ENCODE measurements at regions not wholly inside any gene's neighbourhood (a gene's known extent, or its start where the extent isn't known, plus 50 kb on each side); places are given as distances from the start of the nearest gene placed in this dataset.
A peak's percentile ranks its signal among the peaks of the same experiment; 100 is the strongest.
"Not testable (repeated sequence)": the region's sequence is repeated elsewhere in the genome, so short reads cannot be mapped to it uniquely, and the experiment has no call there.

DNA sequence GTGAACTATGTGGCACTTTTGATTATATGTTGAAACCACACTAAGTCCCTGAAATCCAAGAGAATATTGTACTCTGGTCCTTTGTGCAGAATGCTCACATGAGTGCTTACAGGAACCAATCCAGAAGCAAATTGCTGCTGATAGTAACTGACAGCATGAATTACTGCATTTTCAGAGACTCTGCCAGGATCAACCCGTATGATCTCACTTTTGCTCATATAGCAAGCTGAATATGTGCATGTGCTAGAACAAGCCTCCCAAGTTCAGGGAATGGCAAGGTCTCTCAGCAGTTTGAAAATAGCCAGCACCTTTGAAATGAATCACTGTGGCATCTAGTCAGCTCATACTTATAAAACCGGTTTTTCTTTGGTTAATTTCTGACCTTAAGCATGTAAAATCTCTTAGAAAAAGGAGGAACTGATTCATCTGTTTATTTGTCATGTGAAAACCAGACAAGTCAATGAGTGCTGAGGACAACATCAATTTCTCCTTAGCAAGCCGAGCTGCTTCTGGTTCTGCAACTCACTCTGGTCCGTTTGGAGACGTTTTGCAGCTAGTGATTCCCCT is 215.7 kb upstream of the ELL2 start:
- H3K36me3 ChIP-seq: no peaks in the 10 kb centered on the region
- WGBS, 2 donors: 38 to 40% methylated on average over 5 of the region's 5 CpGs
- no peaks in the 10 kb centered on the region for H3K4me1 ChIP-seq
- no peak overlapping the region for H3K4me3 ChIP-seq
- ATAC-seq (ENCODE audit: low FRiP score in 2 of 2): peak; percentile 55 to 58
- no peaks in the 10 kb centered on the region for H3K27me3 ChIP-seq
- H3K9me3 ChIP-seq: no peaks in the 10 kb centered on the region
- no peak for DNase-seq
- H3K27ac ChIP-seq: peak overlapping the region in 1 of 4 donors; percentile 53
- TF ChIP-seq EP300 (IDR thresholded peaks at IDR 0.05) (no peak), CTCF (IDR thresholded peaks at IDR 0.05) (no peak), POLR2AphosphoS5 (IDR thresholded peaks at IDR 0.05) (no peak), POLR2A (IDR thresholded peaks at IDR 0.05) (peak in 1 of 4 donors; percentile 29)

- 54 to 56% methylated on average over 2 of the region's 2 CpGs for WGBS, 2 donors
- Histone ChIP-seq H3K27me3 (no peaks in the 10 kb centered on the region), H3K36me3 (no peaks in the 10 kb centered on the region), H3K4me1 (no peaks in the 10 kb centered on the region), H3K27ac (no peak overlapping the region), H3K4me3 (no peak overlapping the region), H3K9me3 (no peaks in the 10 kb centered on the region)
- TF ChIP-seq POLR2A (IDR thresholded peaks at IDR 0.05) (no peak), POLR2AphosphoS5 (IDR thresholded peaks at IDR 0.05) (no peak), EP300 (IDR thresholded peaks at IDR 0.05) (no peak), CTCF (IDR thresholded peaks at IDR 0.05) (no peak)
- no peak for ATAC-seq (ENCODE audit: low FRiP score in 2 of 2)
- no peak for DNase-seq
Measured at GRCh38 chr5:96176022-96176421, 214.4 kb upstream of the ELL2 start.

DNA sequence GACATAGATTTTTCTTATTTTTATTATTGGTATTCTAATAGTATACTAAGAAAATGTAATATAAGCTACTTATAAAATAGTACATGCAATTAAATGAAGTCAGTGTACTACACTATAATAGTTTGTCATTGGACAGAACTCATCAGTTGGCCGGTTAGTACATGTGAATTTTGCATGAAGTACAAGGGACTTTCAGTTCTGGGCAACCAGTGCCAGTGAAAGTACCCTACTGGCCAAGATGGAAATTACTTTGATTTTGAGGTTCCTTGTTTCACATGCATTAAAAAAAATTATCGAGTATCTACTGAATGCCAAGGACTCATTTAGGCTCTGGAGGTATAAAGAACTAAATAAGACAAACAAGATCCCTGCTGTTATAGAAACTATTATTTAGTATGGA is 213.4 kb upstream of the ELL2 start:
- H3K4me1 ChIP-seq: no peaks in the 10 kb centered on the region
- WGBS, 2 donors: 79 to 87% methylated on average over 2 of the region's 2 CpGs
- no peak for ATAC-seq (ENCODE audit: low FRiP score in 2 of 2)
- no peak overlapping the region for H3K4me3 ChIP-seq
- TF ChIP-seq CTCF (IDR thresholded peaks at IDR 0.05): peak in 1 of 6 experiments; percentile 31
- no peak for TF ChIP-seq POLR2AphosphoS5 (IDR thresholded peaks at IDR 0.05)
- H3K9me3 ChIP-seq: no peaks in the 10 kb centered on the region
- H3K27me3 ChIP-seq: no peaks in the 10 kb centered on the region
- no peaks in the 10 kb centered on the region for H3K36me3 ChIP-seq
- DNase-seq: no peak
- H3K27ac ChIP-seq: no peak overlapping the region

GRCh38 chr5:96173366-96173765 is 211.7 kb upstream of the ELL2 start:
- no peaks in the 10 kb centered on the region for H3K9me3 ChIP-seq
- no peak overlapping the region for H3K27ac ChIP-seq
- DNase-seq: no peak
- no peaks in the 10 kb centered on the region for H3K27me3 ChIP-seq
- TF ChIP-seq POLR2AphosphoS5 (IDR thresholded peaks at IDR 0.05): no peak
- TF ChIP-seq POLR2A (IDR thresholded peaks at IDR 0.05): no peak
- TF ChIP-seq CTCF (IDR thresholded peaks at IDR 0.05): no peak
- TF ChIP-seq EP300 (IDR thresholded peaks at IDR 0.05): no peak
- no peaks in the 10 kb centered on the region for H3K36me3 ChIP-seq
- 83 to 87% methylated on average over 1 of the region's 1 CpG for WGBS, 2 donors
- no peak for ATAC-seq (ENCODE audit: low FRiP score in 2 of 2)
- no peaks in the 10 kb centered on the region for H3K4me1 ChIP-seq
- H3K4me3 ChIP-seq: no peak overlapping the region

DNA sequence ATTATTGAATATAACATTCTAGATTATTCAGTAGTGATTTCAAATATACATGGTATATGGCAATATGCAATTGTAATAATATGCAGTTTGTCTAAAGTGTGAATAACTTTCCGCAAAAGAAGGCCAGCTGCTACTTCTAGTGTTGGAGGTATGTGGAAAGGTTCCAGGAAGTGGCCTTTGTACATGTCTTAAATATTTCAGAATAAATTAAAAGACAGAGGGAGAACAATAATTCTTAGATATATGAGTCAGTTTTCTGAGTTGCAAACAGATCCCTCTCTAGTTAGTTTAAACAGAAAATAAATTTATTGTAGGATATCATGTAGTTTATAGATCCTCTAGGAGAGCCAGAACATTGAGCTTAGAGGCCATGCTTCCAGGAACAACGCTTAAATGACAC is 210.8 kb upstream of the ELL2 start:
- H3K27me3 ChIP-seq: no peaks in the 10 kb centered on the region
- H3K4me3 ChIP-seq: no peak overlapping the region
- DNase-seq (no peak), ATAC-seq (ENCODE audit: low FRiP score in 2 of 2) (no peak)
- no peak for TF ChIP-seq CTCF (IDR thresholded peaks at IDR 0.05)
- no peak for TF ChIP-seq POLR2AphosphoS5 (IDR thresholded peaks at IDR 0.05)
- TF ChIP-seq POLR2A (IDR thresholded peaks at IDR 0.05): no peak
- no peak for TF ChIP-seq EP300 (IDR thresholded peaks at IDR 0.05)
- no peaks in the 10 kb centered on the region for H3K9me3 ChIP-seq
- no peak overlapping the region for H3K27ac ChIP-seq
- 83 to 94% methylated on average over 2 of the region's 2 CpGs for WGBS, 2 donors
- no peaks in the 10 kb centered on the region for H3K4me1 ChIP-seq
- no peaks in the 10 kb centered on the region for H3K36me3 ChIP-seq

- not testable (repeated sequence) for H3K27me3 ChIP-seq; ATAC-seq (ENCODE audit: low FRiP score in 2 of 2); H3K4me3 ChIP-seq; H3K27ac ChIP-seq; DNase-seq; H3K36me3 ChIP-seq; H3K4me1 ChIP-seq; H3K9me3 ChIP-seq
- 87 to 94% methylated on average over 4 of the region's 4 CpGs for WGBS, 2 donors
Measured at GRCh38 chr5:96171973-96172372, 210.3 kb upstream of the ELL2 start.

DNA sequence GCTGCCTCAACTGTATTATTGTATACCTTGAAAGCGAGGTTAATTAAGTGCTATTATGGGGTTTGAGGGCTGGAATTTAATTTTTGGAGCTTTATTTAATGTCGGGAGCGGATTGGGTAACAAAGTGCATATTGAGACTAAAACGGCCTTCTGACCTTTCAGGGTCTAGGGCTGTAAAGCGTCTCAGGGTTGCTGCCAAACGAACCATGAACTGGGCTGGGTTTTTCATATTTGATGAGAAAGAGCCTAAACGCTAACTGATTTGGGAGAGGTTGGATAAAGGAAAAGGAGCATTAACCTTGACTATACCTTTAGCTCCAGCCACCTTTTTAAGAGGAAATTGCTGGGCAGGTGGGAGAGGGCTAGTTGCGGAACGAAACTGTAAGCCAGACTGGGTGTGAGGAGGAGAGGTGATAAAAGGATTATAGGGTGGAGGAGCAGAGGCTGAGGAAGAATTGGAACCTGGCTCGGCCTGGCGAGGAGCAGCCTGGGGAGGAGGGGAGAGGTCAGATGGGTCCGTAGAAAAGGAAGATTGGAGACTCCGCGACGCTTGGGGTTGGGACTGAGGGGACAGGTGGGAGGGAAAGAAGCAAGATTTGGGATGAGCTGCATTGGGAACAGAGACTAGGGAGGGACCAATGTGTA is 209.0 kb upstream of the ELL2 start:
- not testable (repeated sequence) for H3K9me3 ChIP-seq; DNase-seq; ATAC-seq (ENCODE audit: low FRiP score in 2 of 2); H3K4me1 ChIP-seq; H3K27me3 ChIP-seq; H3K4me3 ChIP-seq; H3K36me3 ChIP-seq; H3K27ac ChIP-seq
- WGBS, 2 donors: 91 to 94% methylated on average over 15 of the region's 15 CpGs
